ENCODE measurements at regions not wholly inside any gene's neighbourhood (a gene's known extent, or its start where the extent isn't known, plus 50 kb on each side); places are given as distances from the start of the nearest gene placed in this dataset.
A peak's percentile ranks its signal among the peaks of the same experiment; 100 is the strongest.
"Not testable (repeated sequence)": the region's sequence is repeated elsewhere in the genome, so short reads cannot be mapped to it uniquely, and the experiment has no call there.

DNA sequence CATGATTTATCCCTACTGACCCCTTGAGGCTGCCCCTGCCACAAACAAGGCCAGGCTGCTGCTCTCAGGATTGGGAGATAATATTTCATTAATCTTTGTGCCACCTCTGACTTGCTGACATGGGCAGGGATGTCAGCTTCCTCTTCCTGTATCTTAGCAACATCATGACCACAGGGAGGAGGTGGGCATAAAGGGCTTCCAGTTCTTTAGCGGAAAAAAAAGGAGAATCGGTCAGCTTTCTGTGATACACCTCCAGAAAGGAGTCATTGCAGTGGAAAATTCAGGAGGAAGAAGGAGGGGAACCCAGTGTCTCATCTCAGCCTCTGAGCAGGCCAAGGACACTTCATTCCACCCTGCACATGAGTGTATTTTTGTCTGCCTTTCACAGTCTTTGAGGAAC lies 206.8 kb upstream of the SDK2 start:
- WGBS, 2 donors: 79 to 80% methylated on average over 2 of the region's 2 CpGs
- no peak for DNase-seq
- H3K36me3 ChIP-seq (ENCODE audit: low read depth, missing control alignments): no peaks in the 10 kb centered on the region
- no peaks in the 10 kb centered on the region for H3K27me3 ChIP-seq
- no peak overlapping the region for H3K27ac ChIP-seq
- H3K4me3 ChIP-seq: no peak overlapping the region
- H3K4me1 ChIP-seq: no peaks in the 10 kb centered on the region
- TF ChIP-seq CTCF (IDR thresholded peaks at IDR 0.05): no peak
- TF ChIP-seq POLR2A (IDR thresholded peaks at IDR 0.05): no peak
- H3K9me3 ChIP-seq: no peaks in the 10 kb centered on the region
- intact Hi-C loops (cut with DNase I; ENCODE audit: low total_unique reads): no loop called here

DNA sequence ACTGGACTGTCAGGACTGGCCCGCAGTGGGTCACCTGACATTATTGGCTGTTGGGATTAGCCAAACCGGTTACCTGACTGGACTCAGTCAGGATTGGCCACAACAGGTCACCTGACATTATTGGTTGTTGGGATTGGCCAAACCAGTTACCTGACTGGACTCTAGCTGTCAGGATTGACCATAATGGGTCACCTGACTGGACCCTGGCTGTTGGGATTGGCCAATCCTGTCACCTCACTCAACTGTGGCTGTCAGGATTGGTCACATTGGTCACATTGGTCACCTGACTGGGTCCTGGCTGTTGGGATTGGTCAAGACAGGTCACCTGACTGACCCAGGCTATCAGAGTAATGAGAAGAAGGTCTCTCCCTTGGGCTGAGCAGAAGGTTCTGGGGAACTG lies 207.7 kb upstream of the SDK2 start:
- DNase-seq: peak; percentile 17
- Histone ChIP-seq H3K27me3 (no peaks in the 10 kb centered on the region), H3K36me3 (ENCODE audit: low read depth, missing control alignments) (no peaks in the 10 kb centered on the region), H3K4me1 (no peaks in the 10 kb centered on the region), H3K9me3 (no peaks in the 10 kb centered on the region), H3K27ac (no peak overlapping the region), H3K4me3 (no peak overlapping the region)
- 96 to 100% methylated on average over 1 to 2 of the region's 2 CpGs for WGBS, 2 donors
- intact Hi-C loops (cut with DNase I; ENCODE audit: low total_unique reads): no loop called here
- no peak for TF ChIP-seq POLR2A (IDR thresholded peaks at IDR 0.05)
- TF ChIP-seq CTCF (IDR thresholded peaks at IDR 0.05): no peak

GRCh38 chr17:73855720-73856333 lies 211.6 kb upstream of the SDK2 start:
- Histone ChIP-seq H3K36me3 (ENCODE audit: low read depth, missing control alignments) (no peaks in the 10 kb centered on the region), H3K4me1 (no peaks in the 10 kb centered on the region), H3K9me3 (no peaks in the 10 kb centered on the region), H3K4me3 (no peak overlapping the region), H3K27me3 (no peaks in the 10 kb centered on the region), H3K27ac (no peak overlapping the region)
- no peak for TF ChIP-seq CTCF (IDR thresholded peaks at IDR 0.05)
- TF ChIP-seq POLR2A (IDR thresholded peaks at IDR 0.05): no peak
- no peak for DNase-seq
- 81 to 90% methylated on average over 14 to 15 of the region's 15 CpGs for WGBS, 2 donors
- intact Hi-C loops (cut with DNase I; ENCODE audit: low total_unique reads): no loop called here

DNA sequence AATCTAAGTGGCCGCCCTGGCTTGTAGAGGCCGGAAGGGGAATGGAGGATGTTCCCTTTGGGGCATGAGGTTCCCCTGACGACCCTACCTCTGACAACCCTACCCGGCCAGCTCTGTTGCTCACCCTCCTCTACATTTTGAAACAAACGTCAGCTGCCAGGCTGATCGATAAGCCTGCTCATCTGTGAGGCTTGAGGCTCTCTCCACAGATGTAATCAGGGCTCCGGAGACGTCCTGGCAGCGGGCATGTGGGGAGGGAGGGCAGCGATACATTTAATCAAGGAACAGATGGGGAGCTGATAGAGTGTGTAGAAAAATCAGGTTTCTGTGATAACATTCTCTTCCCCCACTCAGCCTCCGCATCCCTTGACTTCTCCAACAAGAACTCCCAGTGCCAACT lies 212.3 kb upstream of the SDK2 start:
- Histone ChIP-seq H3K27me3 (no peaks in the 10 kb centered on the region), H3K9me3 (no peaks in the 10 kb centered on the region), H3K4me3 (no peak overlapping the region), H3K4me1 (no peaks in the 10 kb centered on the region), H3K36me3 (ENCODE audit: low read depth, missing control alignments) (no peaks in the 10 kb centered on the region), H3K27ac (no peak overlapping the region)
- 55 to 66% methylated on average over 11 of the region's 11 CpGs for WGBS, 2 donors
- intact Hi-C loops (cut with DNase I; ENCODE audit: low total_unique reads): no loop called here
- DNase-seq: no peak
- TF ChIP-seq POLR2A (IDR thresholded peaks at IDR 0.05) (no peak), CTCF (IDR thresholded peaks at IDR 0.05) (no peak)

DNA sequence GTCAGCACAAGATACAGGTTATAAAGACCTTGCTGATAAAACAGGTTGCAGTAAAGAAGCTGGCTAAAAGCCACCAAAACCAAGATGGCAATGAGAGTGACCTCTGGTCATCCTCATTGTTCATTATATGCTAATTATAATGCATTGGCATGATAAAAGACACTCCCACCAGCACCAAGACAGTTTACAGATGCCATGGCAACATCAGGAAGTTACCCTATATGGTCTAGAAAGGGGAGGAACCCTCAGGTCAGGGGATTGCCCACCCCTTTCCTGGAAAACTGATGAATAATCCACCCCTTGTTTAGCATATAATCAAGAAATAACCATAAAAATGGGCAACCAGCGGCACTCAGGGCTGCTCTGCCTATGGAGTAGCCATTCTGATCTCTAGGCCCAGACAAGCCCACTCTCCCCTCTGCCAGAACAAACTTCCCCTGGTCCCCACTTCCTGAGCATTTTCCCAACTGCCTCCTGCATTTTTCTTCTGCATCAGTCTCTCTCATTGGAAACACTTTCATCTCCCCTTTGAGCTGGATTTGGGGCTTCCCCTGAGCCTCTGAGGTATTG lies 215.3 kb upstream of the SDK2 start:
- H3K4me3 ChIP-seq; H3K36me3 ChIP-seq (ENCODE audit: low read depth, missing control alignments); DNase-seq; H3K27me3 ChIP-seq; H3K9me3 ChIP-seq; H3K27ac ChIP-seq; intact Hi-C loops (cut with DNase I; ENCODE audit: low total_unique reads); H3K4me1 ChIP-seq: not testable (repeated sequence)
- WGBS, 2 donors: 43 to 86% methylated on average over 1 of the region's 1 CpG

Data from testis (tissue), 2 donors.